Nephron progenitor cell (in vitro differentiated cells): ENCODE measurements at regions not wholly inside any gene's neighbourhood (a gene's known extent, or its start where the extent isn't known, plus 50 kb on each side); places are given as distances from the start of the nearest gene placed in this dataset.

Experiments
- DNase-seq: peaks from one replicate; pipeline ENCODE4 v3.0.0; 2021
- H3K27ac Mint-ChIP-seq: 2 replicates; pipeline ENCODE4 v1.8.0; 2021; ENCODE audit warnings: mild to moderate bottlenecking, moderate library complexity, mixed read lengths
- H3K27me3 Mint-ChIP-seq: 2 replicates; pipeline ENCODE4 v1.8.0; 2021; ENCODE audit warnings: mild to moderate bottlenecking, low read depth, mixed read lengths; ENCODE audit not compliant: poor library complexity
- H3K36me3 Mint-ChIP-seq: 2 replicates; pipeline ENCODE4 v1.8.0; 2021; ENCODE audit warnings: low read depth, mixed read lengths
- H3K4me1 Mint-ChIP-seq: 2 replicates; pipeline ENCODE4 v1.8.0; 2021; ENCODE audit warnings: mixed read lengths
- H3K4me3 Mint-ChIP-seq: 2 replicates; pipeline ENCODE4 v1.8.0; 2021; ENCODE audit warnings: mild to moderate bottlenecking, moderate library complexity, mixed read lengths
- H3K9me3 Mint-ChIP-seq: 2 replicates; pipeline ENCODE4 v1.8.0; 2021; ENCODE audit warnings: mild to moderate bottlenecking, moderate library complexity, mixed read lengths
- CTCF ChIP-seq: fragments of 200-600 bp; sonication (generic); IDR thresholded peaks from 2 replicates; pipeline ENCODE4 v1.5.0; 2021; ENCODE audit warnings: antibody characterized with exemption

- DNase-seq = peak; percentile 88
- Mint-ChIP-seq H3K36me3 (no peaks in the 10 kb centered on the region), H3K27ac (no peak overlapping the region), H3K27me3 (peaks cover 38% of the 10 kb centered on the region), H3K4me3 (peak overlapping the region; percentile 15), H3K9me3 (peaks cover 6% of the 10 kb centered on the region), H3K4me1 (peaks cover 80% of the 10 kb centered on the region)
- peak; percentile 98 for TF ChIP-seq CTCF
Measured at GRCh38 chr15:77543159-77543882, 89.4 kb downstream of the LINGO1 start.

GRCh38 chr15:77542491-77543001 is 90.2 kb downstream of the LINGO1 start:
- no peaks in the 10 kb centered on the region for H3K36me3 Mint-ChIP-seq
- peaks cover 4% of the 10 kb centered on the region for H3K9me3 Mint-ChIP-seq
- H3K4me1 Mint-ChIP-seq = peaks cover 73% of the 10 kb centered on the region
- no peak overlapping the region for H3K27ac Mint-ChIP-seq
- H3K27me3 Mint-ChIP-seq = peaks cover 37% of the 10 kb centered on the region
- peak overlapping the region; percentile 30 for H3K4me3 Mint-ChIP-seq
- TF ChIP-seq CTCF = no peak
- DNase-seq = no peak

- H3K27ac Mint-ChIP-seq = no peak overlapping the region
- no peak overlapping the region for H3K4me3 Mint-ChIP-seq
- H3K27me3 Mint-ChIP-seq = peaks cover 29% of the 10 kb centered on the region
- no peak for DNase-seq
- H3K4me1 Mint-ChIP-seq = peaks cover 69% of the 10 kb centered on the region
- no peaks in the 10 kb centered on the region for H3K9me3 Mint-ChIP-seq
- no peaks in the 10 kb centered on the region for H3K36me3 Mint-ChIP-seq
- no peak for TF ChIP-seq CTCF
Measured at GRCh38 chr15:77541421-77542181, 91.1 kb downstream of the LINGO1 start.

GRCh38 chr15:77540312-77541060 is 92.2 kb downstream of the LINGO1 start:
- no peak for TF ChIP-seq CTCF
- DNase-seq = no peak
- H3K27ac Mint-ChIP-seq = no peak overlapping the region
- no peaks in the 10 kb centered on the region for H3K9me3 Mint-ChIP-seq
- peaks cover 63% of the 10 kb centered on the region for H3K4me1 Mint-ChIP-seq
- peaks cover 18% of the 10 kb centered on the region for H3K27me3 Mint-ChIP-seq
- no peak overlapping the region for H3K4me3 Mint-ChIP-seq
- H3K36me3 Mint-ChIP-seq = no peaks in the 10 kb centered on the region

GRCh38 chr15:77538793-77539497 is 93.8 kb downstream of the LINGO1 start:
- no peak for TF ChIP-seq CTCF
- no peaks in the 10 kb centered on the region for H3K9me3 Mint-ChIP-seq
- H3K4me1 Mint-ChIP-seq = peaks cover 55% of the 10 kb centered on the region
- H3K27ac Mint-ChIP-seq = no peak overlapping the region
- DNase-seq = no peak
- peaks cover 15% of the 10 kb centered on the region for H3K27me3 Mint-ChIP-seq
- no peak overlapping the region for H3K4me3 Mint-ChIP-seq
- H3K36me3 Mint-ChIP-seq = no peaks in the 10 kb centered on the region
